ENCODE measurements at regions not wholly inside any gene's neighbourhood (a gene's known extent, or its start where the extent isn't known, plus 50 kb on each side); places are given as distances from the start of the nearest gene placed in this dataset.

DNA sequence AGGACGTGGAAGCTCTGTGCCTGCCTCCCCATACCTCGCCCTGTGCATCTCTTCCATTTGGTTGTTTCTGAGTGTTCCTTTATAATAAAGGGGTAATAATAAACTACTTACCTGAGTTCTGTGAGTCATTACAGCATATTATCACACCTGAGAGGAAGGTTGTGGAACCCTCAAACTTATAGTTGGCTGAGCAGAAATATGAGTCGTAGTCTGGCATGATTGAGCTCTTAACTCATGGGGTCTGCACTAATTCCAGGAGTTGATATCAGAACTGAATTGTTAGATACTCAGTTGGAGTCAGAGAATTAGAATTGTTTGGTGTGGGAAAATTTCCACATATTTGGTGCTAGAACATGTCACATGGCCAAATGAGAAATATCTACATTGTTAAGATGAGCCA is 52.4 kb upstream of the HTR2A start:
- TF ChIP-seq, protein P1, sequence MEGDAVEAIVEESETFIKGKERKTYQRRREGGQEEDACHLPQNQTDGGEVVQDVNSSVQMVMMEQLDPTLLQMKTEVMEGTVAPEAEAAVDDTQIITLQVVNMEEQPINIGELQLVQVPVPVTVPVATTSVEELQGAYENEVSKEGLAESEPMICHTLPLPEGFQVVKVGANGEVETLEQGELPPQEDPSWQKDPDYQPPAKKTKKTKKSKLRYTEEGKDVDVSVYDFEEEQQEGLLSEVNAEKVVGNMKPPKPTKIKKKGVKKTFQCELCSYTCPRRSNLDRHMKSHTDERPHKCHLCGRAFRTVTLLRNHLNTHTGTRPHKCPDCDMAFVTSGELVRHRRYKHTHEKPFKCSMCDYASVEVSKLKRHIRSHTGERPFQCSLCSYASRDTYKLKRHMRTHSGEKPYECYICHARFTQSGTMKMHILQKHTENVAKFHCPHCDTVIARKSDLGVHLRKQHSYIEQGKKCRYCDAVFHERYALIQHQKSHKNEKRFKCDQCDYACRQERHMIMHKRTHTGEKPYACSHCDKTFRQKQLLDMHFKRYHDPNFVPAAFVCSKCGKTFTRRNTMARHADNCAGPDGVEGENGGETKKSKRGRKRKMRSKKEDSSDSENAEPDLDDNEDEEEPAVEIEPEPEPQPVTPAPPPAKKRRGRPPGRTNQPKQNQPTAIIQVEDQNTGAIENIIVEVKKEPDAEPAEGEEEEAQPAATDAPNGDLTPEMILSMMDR (IDR thresholded peaks at IDR 0.05; ENCODE audit: insufficient read depth, low read depth, low read length) = no peak
- no peak for TF ChIP-seq EZH2 (IDR thresholded peaks at IDR 0.05; ENCODE audit: insufficient read depth, low read length)

Measured in astrocyte (in vitro differentiated cells and primary cell).